HG03565 (cell line): ENCODE measurements at regions not wholly inside any gene's neighbourhood (a gene's known extent, or its start where the extent isn't known, plus 50 kb on each side); places are given as distances from the start of the nearest gene placed in this dataset.

Experiments used
- ATAC-seq: cut with Tn5 transposase; IDR thresholded peaks from one replicate; pipeline ENCODE4 v1.9.1; 2021; ENCODE audit warnings: mild to moderate bottlenecking, moderate library complexity; ENCODE audit not compliant: unreplicated experiment

GRCh38 chr13:106052200-106052767, 483.2 kb downstream of the EFNB2 start:
- no peak for ATAC-seq

- ATAC-seq: no peak
Measured at GRCh38 chr13:106049171-106049570, 486.3 kb downstream of the EFNB2 start.

GRCh38 chr13:106048386-106048785, 487.1 kb downstream of the EFNB2 start:
- ATAC-seq: no peak

DNA sequence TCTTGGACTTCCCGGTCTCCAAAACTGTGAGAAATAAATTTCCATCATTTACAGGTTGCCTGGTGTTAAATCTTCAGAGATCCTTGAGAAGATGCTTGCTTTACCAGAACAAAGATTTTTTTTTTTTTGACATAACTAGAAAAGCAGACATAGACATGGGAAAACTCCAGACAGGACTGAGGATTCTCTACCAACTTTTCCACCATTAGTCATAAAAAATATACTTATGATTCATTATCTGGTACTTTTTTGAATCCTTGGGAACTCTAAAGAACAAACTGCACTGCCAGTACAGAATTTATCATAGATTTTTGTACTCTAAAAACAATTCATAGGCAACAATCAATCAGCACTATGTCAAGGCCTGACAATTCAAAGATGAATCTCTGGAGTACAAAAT, 487.6 kb downstream of the EFNB2 start:
- no peak for ATAC-seq

DNA sequence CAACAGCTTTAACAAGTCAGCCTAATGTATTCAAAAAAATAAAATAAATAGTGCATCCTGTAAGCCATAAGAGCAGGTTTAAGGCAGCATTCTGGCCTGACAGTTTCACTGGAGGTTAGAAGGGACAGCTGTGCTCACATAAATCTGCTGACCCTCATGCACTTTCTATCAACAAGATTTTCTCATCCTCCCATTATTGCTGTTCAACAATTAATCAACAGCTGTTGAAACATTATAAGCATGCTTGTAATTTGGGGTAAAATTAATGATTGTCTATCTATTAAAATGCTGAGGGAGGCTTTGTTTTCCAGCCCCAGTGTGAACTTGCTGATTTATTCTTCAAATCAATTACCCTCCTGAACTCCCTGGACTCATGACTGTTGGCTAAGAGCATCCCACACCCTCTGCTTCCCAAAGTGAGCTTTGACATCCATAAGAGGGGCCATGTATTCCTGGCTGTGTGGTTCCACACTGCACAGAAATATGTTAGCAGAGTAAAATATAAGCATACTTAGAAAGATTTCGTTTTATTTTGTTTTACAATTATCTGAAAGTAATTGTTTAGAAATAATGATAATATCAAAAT, 492.4 kb downstream of the EFNB2 start:
- ATAC-seq: no peak

DNA sequence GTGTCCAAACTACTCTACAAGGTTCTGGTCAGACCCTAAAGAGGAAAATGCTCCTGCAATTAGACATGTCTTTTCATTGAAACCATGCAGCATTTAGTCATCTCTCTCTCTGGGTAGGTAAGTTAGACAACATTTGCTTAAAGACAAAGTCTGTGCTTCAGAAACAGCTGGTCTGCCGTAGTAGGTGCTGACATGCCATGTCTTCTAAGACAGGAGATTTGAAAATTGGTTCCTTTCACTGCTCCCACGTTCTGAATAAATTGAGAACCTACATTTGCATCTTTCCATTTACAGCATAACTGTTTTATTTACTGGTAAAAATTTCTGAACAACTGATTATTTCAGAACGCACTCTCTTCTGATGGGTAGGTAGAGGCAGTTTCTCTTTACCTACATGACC, 494.0 kb downstream of the EFNB2 start:
- no peak for ATAC-seq

DNA sequence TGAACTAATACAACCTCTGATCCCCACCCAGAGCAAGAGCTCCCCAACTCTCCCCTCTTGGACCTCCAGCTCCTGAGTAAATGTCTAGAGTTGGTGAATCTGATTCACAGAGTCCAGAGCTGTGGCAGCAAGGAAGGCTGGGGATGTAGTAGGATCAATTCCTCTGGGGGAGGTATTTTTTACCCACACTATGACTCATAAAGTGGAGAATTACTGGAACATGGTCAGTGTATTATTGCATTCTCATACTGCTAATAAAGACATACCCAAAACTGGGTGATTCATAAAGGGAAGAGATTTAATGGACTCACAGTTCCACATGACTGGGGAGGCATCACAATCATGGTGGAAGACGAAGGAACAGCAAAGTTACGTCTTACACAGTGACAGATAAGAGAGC, 496.7 kb downstream of the EFNB2 start:
- ATAC-seq: no peak

GRCh38 chr13:106036870-106037269, 498.6 kb downstream of the EFNB2 start:
- ATAC-seq: no peak

DNA sequence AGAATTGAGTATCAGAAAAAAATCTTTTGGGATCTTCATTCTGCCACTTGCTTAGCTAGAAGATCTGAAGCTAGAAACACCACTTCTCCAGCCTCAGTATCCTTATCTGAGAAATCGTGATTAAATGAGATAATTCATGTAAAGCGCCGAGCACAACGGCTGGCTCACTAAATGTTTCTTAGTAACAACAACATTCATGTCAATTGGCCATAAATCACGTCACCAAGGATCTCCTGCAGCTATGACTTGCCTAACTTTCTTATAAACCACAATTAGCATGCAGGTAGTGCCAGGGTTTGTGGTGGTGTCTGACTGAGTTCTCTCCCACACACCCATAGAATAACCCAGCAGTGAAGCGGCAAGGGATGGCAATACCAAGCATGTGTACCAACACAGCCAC, 501.3 kb downstream of the EFNB2 start:
- no peak for ATAC-seq

DNA sequence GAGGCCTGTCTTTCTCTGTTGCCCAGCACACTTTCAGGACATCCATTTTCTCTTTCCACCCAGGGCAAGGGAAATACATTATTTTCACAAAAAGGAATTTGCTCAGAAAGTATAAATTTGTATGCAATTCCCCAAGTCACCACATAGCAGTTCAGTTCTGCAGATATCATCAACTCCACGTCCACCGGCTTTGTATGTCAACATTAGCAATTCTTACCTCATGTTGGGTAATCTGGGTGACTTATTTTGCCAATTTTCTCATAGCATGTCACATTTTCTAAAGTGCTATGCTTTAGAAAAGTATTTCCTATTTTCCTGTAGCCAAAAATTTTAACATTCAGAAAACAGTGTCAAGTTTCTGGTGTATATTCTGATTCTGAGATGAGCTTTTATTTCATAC, 501.8 kb downstream of the EFNB2 start:
- ATAC-seq: no peak

- no peak for ATAC-seq
Measured at GRCh38 chr13:106032441-106032840, 503.0 kb downstream of the EFNB2 start.

- no peak for ATAC-seq
Measured at GRCh38 chr13:106029676-106030290, 505.7 kb downstream of the EFNB2 start.

DNA sequence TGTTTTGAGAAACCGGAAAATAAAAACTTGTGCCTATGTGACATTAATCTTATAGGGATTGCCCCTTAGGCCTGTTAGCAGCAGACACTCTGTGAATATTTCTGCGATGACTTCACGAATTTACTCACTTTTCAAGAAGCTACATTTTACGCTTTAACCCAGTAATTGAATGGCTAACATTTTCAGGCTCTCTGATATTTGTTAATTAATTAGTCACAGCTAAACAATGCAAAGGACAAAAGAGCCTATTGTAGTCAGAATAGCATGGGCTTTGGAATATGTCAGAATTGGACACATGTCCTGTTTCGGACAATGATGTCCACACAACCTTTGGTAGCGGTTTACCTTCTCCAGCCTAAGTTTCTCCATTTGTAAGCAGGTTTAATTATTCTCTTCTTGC, 506.6 kb downstream of the EFNB2 start:
- no peak for ATAC-seq

DNA sequence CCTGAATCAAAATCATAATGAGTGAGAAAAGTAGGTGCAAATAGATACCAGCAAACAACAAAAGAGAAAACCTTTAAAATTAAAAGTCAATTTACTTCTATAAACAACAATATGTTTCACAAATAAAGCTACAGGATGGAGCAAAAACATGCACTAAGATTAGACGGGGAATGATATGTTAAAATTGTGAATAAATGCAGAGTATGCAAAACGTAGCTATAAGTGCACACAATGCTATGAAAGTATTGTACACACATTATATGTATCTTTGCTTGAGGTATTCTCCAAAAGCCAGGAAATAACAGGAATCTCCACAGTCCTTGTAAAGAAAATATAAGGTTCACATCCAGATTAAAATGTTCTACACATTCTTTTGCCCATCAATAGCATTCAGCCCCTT, 523.9 kb downstream of the EFNB2 start:
- ATAC-seq: no peak

DNA sequence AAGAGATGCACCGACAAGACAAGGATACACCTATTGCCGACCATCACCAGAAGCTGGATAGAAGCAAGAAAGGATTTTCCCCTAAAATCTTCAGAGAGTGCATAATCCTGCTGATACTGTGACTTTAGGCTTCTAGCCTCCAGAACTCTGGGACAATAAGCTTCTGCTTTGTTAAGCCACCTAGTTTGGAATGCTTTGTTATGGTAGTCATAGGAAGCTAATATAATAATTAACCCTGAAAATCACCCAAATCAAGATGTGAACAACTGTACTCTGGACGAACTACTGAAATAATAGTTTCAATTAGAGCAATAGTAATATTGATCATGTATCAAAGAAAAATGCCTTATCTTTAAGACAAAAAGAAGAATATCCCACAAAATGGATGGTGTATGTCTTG, 524.6 kb downstream of the EFNB2 start:
- no peak for ATAC-seq

DNA sequence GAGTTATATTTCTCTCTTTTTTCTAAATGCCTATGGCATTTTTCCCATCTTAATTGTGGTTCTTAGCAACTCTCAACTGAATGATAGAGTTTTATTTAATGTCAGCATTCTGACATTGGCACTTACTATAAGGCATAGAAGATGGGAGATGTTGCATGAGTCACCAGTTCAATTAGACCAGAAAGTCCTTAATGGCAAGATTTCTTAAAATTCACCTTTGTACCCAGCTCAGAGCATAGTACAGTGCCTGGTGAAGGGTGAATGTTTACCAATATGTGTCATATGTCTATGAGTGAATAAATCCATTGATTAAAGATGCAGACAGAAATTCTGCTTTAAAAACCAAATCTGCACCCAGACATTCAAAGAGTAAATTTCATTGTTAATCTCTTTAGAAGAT, 526.9 kb downstream of the EFNB2 start:
- no peak for ATAC-seq

DNA sequence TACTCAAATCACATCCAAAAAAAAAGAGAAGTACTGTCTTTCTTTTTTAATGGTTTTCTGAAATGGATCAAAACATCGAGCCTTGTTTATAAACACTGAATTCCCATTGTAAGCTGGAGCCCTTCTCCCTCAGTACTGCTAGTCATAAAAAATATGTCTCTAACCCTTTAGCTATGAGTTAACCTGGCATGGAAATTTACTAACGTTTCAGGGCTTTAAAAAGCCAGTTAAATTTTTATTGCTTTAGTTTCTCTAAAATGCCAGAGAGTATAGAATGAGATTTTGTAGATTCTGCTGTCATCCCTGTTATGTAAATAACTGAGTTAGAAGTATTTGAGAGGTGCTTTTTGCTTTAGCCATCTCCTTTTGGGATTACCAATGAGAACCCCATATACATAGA, 528.3 kb downstream of the EFNB2 start:
- ATAC-seq: no peak

DNA sequence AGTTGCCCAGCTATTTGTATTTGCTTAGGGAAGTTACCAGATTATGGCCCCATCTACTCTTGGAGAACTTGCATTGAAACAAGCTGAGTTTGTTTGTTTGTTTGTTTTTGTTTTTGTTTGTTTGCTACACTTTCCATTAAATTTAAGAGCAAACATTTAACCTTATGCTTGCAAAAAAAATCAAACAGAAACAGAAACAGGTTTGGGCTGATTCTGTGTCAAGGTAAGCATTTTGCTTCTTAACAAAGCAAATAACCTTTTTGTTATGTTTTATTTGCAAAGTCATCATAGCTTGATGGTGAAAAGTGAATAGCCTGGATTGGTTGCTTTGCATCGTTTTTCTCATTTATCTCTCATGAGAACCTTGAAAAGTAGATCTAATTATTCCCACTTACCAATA, 531.8 kb downstream of the EFNB2 start:
- no peak for ATAC-seq

GRCh38 chr13:106001443-106001842, 534.0 kb downstream of the EFNB2 start:
- no peak for ATAC-seq

DNA sequence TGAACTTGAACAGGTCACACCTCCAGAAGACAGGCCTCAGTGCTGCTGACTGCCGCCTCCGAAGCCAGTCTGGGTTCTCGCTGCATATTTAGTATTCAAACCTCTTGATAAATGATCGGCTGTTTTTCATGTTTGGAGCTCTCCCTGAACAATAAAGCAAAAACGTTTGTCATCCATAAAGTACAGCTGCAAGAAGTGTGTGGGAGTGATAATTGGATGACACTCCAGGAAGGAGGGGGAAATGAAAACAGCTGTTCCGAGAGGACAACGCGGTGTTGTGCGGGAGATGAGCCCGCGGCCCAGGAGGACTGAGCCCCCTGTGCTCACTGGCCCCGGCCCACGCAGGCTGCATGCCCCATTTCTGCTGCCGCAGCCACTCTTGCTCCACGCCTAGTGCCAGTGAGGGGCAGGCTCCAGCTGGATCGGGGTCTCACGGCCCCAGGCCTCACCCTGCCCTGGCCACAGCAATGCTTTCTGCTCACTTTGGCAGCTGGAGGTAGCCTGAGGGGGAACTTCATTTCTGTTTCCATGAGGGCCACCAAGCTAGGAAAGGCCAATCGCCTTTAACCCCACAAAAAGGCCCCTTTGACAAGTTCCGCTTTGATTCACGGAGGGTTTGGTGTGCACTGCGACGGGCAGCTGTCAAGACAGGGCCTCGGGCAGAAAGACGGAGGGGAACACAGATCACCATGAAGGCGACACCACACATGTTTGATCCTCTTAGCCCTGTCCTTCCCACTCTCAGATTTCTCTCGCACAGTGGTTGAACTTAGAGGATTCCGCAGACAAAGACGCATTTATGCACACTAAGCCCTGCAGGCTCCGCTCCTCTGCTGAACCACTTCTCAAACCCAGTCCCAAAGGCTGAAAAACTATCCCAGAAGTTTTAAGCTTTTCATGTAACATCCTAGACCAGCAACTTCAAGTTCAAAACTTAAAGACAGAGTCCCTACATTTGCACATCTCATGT, 537.6 kb downstream of the EFNB2 start:
- ATAC-seq: no peak

- ATAC-seq: no peak
Measured at GRCh38 chr13:105996391-105997025, 539.0 kb downstream of the EFNB2 start.
